HUES6 (cell line): ENCODE measurements at regions not wholly inside any gene's neighbourhood (a gene's known extent, or its start where the extent isn't known, plus 50 kb on each side); places are given as distances from the start of the nearest gene placed in this dataset.
"Not testable (repeated sequence)": the region's sequence is repeated elsewhere in the genome, so short reads cannot be mapped to it uniquely, and the experiment has no call there.

Experiments
- H3K27ac ChIP-seq: 2 replicates; pipeline ENCODE4 v1.7.0; 2013; ENCODE audit warnings: low read depth, mild to moderate bottlenecking, low read length, inconsistent platforms
- H3K27me3 ChIP-seq: 2 replicates; pipeline ENCODE4 v1.6.1; 2013; ENCODE audit warnings: low read length; ENCODE audit not compliant: control insufficient read depth, insufficient read depth
- H3K36me3 ChIP-seq: 2 replicates; pipeline ENCODE4 v1.6.1; 2013; ENCODE audit warnings: low read length; ENCODE audit not compliant: control insufficient read depth, insufficient read depth
- H3K4me1 ChIP-seq: 2 replicates; pipeline ENCODE4 v1.6.1; 2013; ENCODE audit warnings: low read length; ENCODE audit not compliant: control insufficient read depth, insufficient read depth
- H3K4me3 ChIP-seq: 2 replicates; pipeline ENCODE4 v1.5.1; 2013; ENCODE audit warnings: low read depth, low read length
- H3K9ac ChIP-seq: one replicate; pipeline ENCODE4 v1.6.1; 2013; ENCODE audit warnings: mild to moderate bottlenecking, low read length
- H3K9me3 ChIP-seq: 2 replicates; pipeline ENCODE4 v1.6.1; 2013; ENCODE audit warnings: low read depth, low read length; ENCODE audit not compliant: control insufficient read depth, insufficient read depth

DNA sequence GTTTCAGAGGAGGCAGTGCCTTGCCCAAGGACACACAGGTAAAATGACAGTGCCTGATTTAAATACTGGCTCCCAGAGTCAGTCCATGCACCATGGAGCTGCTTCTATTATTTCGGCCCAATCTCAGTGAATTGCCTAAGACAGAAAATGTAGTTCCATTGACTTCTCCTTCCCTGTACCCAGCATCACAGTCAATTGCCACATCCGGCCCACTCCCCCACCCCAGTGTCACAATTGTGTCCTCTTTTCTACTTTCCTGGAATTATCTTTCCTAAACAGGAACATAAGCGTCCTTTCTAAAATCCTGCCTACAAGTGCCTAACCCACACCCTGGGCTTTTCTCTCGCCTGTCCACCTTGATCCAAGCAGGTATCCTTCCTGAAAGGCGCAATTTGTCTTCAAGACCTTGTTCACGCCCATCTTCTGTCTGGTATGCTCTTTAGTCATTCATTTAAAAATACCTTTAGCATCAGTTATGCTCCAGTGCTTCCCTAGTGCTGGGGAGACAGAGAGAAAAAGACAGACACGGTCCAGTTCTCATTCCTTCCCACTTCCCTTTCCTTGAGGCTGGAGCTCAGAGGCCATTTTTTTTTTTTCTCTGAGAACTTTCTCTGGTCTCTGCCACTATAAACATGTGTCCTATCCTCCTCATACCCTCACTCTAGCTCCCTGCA lies 411.4 kb downstream of the LIG4 start:
- Histone ChIP-seq H3K36me3 (no peaks in the 10 kb centered on the region), H3K27me3 (no peaks in the 10 kb centered on the region), H3K4me1 (no peaks in the 10 kb centered on the region), H3K9ac (no peak overlapping the region), H3K9me3 (no peaks in the 10 kb centered on the region), H3K4me3 (no peak overlapping the region), H3K27ac (no peak overlapping the region)

DNA sequence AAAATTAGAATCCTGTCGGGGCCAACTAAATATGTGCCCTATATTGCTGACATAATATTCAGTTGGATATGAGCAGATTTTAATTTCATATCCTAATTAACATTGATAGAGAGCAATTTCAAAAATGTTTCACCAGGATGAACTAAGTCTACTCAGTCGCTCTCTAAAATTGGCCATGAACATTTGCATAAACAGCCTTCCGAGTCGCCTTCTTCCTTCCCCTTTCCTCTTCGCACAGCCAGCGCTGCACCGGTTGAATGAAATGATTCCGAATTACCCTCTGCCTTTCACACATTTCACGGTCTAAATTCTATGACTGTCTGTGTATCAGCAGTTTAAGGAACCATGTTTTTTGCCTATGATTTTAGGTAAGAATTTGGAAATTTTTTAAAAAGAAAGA lies 413.7 kb downstream of the LIG4 start:
- H3K27ac ChIP-seq = no peak overlapping the region

DNA sequence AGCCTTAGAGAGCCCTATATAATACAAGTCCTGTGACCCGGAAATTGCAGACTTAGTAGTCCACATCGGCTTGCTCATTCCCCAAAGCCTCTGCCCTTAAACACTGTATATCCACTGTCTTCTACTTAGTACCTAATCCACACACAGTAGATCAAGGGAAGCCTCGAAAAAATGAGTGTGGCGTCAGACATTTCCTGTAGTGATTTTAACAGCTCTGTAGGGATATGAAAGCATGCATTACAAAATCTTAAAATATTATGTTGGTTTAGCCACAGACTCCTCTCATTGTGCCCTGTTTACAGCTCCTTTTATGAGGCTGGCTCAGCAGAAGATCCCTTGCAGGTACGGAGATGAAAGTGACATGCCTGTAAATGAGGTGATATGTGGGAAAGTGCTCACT lies 416.3 kb downstream of the LIG4 start:
- H3K9me3 ChIP-seq = no peaks in the 10 kb centered on the region
- H3K4me3 ChIP-seq = no peak overlapping the region
- H3K36me3 ChIP-seq = no peaks in the 10 kb centered on the region
- no peak overlapping the region for H3K27ac ChIP-seq
- H3K4me1 ChIP-seq = no peaks in the 10 kb centered on the region
- no peak overlapping the region for H3K9ac ChIP-seq
- H3K27me3 ChIP-seq = no peaks in the 10 kb centered on the region

More for the DNA sequence above, 413.7 kb downstream of the LIG4 start:
- no peaks in the 10 kb centered on the region for H3K36me3 ChIP-seq
- H3K9me3 ChIP-seq = no peaks in the 10 kb centered on the region
- no peak overlapping the region for H3K4me3 ChIP-seq
- no peaks in the 10 kb centered on the region for H3K4me1 ChIP-seq
- no peaks in the 10 kb centered on the region for H3K27me3 ChIP-seq
- H3K9ac ChIP-seq = no peak overlapping the region

DNA sequence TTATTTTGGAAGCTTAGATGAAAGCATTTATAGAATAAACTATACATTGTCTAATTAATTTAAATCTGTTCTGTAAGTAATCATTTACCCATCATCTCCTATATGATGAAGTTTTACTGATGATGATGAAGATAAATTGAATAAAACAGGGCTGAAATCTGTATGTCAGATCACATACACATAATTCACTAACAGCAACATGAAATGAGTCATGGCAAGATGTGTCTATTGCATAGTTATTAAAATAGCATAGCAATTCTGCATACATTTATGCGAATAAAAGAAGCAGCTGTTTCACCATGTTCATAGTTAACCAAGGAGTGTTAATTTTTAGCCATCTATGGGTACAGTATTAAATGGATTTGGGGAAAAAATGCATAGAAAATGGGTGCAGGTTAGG lies 424.9 kb downstream of the LIG4 start:
- Histone ChIP-seq H3K4me3 (no peak overlapping the region), H3K27ac (no peak overlapping the region), H3K4me1 (no peaks in the 10 kb centered on the region), H3K9me3 (no peaks in the 10 kb centered on the region), H3K27me3 (no peaks in the 10 kb centered on the region), H3K36me3 (no peaks in the 10 kb centered on the region), H3K9ac (no peak overlapping the region)

DNA sequence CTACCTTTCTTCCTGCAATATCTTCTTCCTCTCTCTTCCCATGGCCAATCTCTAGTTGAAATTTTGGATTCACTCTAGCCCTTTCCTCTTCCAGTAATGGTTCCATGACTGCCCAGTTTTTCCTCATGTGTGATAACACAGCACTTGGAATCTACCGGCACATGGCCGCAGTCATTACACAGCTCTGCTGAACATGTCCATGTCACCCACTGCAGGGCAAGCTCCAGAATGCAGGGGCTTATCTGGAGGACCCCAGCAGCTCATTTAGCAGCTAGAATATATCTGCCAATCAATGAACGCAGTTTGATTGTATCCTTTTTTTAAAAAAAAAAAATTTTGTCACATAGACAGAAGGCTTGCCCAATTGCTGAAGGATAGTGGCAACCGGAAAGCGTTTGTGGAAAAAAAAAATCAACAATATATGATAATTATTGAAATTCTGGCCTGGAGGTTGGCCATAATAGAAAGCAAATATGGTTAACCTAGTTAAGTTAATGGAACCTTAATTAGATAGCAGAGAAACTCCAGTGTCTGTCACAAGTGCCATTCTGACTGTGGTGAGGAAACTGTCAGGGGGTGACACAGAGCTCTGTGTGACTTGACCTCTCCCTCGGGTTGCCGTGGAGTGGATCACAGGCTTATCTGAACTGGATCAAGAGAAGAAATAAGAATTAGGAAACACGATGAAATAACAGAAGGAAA lies 426.7 kb downstream of the LIG4 start:
- no peaks in the 10 kb centered on the region for H3K4me1 ChIP-seq
- H3K27me3 ChIP-seq = no peaks in the 10 kb centered on the region
- no peak overlapping the region for H3K4me3 ChIP-seq
- H3K36me3 ChIP-seq = no peaks in the 10 kb centered on the region
- no peak overlapping the region for H3K27ac ChIP-seq
- H3K9me3 ChIP-seq = no peaks in the 10 kb centered on the region
- H3K9ac ChIP-seq = no peak overlapping the region

DNA sequence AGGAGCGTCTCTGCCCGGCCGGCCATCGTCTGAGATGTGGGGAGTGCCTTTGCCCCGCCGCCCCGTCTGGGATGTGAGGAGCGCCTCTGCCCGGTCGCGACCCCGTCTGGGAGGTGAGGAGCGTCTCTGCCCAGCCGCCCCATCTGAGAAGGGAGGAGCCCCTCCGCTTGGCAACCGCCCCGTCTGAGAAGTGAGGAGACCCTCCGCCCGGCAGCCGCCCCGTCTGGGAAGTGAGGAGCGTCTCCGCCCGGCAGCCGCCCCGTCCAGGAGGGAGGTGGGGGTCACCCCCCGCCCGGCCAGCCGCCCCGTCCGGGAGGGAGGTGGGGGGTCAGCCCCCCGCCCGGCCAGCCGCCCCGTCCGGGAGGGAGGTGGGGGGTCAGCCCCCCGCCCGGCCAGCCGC lies 432.7 kb downstream of the LIG4 start:
- not testable (repeated sequence) for H3K4me3 ChIP-seq, H3K27ac ChIP-seq, H3K9me3 ChIP-seq, H3K27me3 ChIP-seq, H3K9ac ChIP-seq, H3K36me3 ChIP-seq, H3K4me1 ChIP-seq

DNA sequence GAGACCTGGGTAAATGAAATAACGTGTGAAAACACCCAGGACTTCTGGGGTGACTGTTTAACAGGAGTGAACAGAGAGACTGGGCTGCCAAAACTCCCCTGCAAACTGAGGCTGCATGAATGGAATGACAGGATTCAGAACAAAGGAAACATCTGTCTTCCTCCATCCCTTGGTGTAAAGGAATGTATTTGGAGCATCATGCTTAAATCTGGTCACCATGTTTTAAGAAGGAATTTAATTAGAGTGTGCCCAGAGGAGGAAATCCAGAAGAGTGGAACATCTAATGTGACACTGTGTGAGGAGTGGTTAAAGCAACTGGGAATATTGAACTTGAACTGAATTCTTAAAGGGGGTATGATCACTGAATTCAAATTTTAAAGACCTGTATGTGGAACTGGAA lies 437.2 kb downstream of the LIG4 start:
- Histone ChIP-seq H3K9me3 (peaks cover 4% of the 10 kb centered on the region; the same call in 1 of the 2 replicates), H3K9ac (no peak overlapping the region), H3K4me1 (no peaks in the 10 kb centered on the region; the same call in 1 of the 2 replicates), H3K27ac (no peak overlapping the region), H3K4me3 (no peak overlapping the region), H3K27me3 (no peaks in the 10 kb centered on the region), H3K36me3 (no peaks in the 10 kb centered on the region)

DNA sequence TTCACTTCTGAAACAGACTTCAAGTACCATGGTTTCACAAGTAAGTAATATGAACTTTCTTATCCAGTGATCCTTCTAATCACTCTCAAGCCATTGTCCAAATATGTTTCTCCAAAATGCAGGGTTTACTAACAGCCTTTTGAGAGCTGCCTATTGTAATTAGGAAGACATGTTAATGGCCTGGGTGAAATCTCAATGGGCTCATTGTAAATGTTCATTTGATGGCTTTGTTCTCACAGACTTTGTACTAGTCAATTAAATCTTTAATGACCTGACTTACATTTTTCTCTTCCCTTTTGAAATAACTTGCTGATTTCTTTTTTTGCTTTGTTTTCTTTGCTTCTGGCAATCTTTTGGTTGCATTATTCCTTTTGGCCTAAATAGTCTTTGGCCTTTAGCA lies 444.8 kb downstream of the LIG4 start:
- H3K9ac ChIP-seq = no peak overlapping the region
- no peaks in the 10 kb centered on the region for H3K4me1 ChIP-seq
- H3K4me3 ChIP-seq = no peak overlapping the region
- no peaks in the 10 kb centered on the region for H3K36me3 ChIP-seq
- H3K27ac ChIP-seq = no peak overlapping the region
- H3K27me3 ChIP-seq = no peaks in the 10 kb centered on the region
- no peaks in the 10 kb centered on the region for H3K9me3 ChIP-seq

DNA sequence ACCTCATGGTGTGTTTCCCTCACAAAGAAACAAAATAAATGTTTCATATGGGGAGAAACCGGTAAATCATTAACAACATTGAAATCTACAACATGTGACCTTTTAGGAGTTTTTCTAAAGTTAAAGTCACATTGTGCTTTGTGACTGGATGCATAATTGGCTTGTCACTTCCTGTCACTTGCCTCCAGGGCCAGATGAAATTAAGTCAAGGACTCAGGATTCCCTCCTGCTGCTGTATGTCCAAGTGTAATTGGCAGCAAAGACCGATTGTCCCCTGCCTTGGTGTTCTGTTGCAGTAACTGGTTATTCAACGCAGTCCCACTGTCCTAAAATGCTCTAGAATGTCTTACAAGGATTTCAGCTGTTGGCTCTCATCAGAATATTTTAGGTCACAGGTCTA lies 448.2 kb downstream of the LIG4 start:
- H3K36me3 ChIP-seq = no peaks in the 10 kb centered on the region
- no peaks in the 10 kb centered on the region for H3K4me1 ChIP-seq
- no peak overlapping the region for H3K27ac ChIP-seq
- no peaks in the 10 kb centered on the region for H3K27me3 ChIP-seq
- H3K9ac ChIP-seq = no peak overlapping the region
- no peak overlapping the region for H3K4me3 ChIP-seq
- H3K9me3 ChIP-seq = no peaks in the 10 kb centered on the region

DNA sequence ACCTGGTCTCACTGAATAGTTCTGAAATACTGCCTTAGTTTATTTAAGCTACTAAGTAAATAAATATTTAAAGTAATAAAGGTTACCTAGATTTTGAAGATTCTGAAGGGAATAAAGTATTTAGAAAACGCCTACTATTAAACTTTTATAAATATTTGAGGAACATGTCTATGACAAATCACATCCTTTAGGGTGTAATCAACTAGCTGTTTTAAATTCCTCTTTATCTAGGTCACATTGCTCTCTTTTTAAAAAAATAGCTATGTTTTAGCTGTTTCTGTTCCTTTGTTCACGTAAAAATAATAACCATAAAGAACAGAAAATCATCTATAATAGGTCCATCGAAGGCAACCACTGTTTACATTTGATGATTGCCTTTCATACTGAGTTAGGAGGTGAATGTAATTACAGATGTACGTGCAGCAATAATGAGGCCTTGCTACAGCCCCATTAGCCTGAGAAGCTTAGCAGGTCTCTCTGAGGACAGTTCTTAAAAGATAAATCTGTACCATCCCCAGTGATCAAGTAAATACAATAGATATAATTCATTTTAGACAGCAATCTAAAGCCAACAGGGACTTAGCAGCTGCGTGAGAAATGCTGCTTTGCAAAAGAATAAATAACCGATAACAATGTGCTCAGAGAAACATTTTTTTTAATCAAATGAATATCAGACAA lies 449.5 kb downstream of the LIG4 start:
- H3K4me1 ChIP-seq = no peaks in the 10 kb centered on the region
- no peaks in the 10 kb centered on the region for H3K36me3 ChIP-seq
- no peaks in the 10 kb centered on the region for H3K9me3 ChIP-seq
- H3K27ac ChIP-seq = no peak overlapping the region
- no peak overlapping the region for H3K4me3 ChIP-seq
- no peaks in the 10 kb centered on the region for H3K27me3 ChIP-seq
- no peak overlapping the region for H3K9ac ChIP-seq

DNA sequence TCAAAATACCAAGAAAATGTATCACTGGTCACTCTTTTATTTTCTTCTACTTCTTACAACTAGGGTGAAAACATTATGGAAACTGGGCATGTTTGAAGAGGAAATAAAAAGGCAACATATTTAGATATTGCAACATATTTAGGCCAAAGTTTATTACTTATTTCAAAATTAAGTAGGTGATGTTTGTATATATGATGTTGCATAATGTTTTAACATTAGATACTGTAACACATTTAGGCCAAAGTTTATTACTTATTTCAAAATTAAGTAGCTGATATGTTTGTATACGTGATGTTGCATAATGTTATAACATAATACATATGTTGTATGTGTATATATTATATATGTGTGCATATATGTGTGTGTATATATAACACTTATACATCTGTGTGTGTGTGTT lies 451.3 kb downstream of the LIG4 start:
- Histone ChIP-seq H3K36me3 (no peaks in the 10 kb centered on the region), H3K27ac (no peak overlapping the region), H3K27me3 (no peaks in the 10 kb centered on the region), H3K4me1 (no peaks in the 10 kb centered on the region), H3K4me3 (no peak overlapping the region), H3K9ac (no peak overlapping the region), H3K9me3 (no peaks in the 10 kb centered on the region)
